ENCODE measurements at regions not wholly inside any gene's neighbourhood (a gene's known extent, or its start where the extent isn't known, plus 50 kb on each side); places are given as distances from the start of the nearest gene placed in this dataset.

- TF ChIP-seq CTCF (IDR thresholded peaks at IDR 0.05; ENCODE audit: insufficient read depth, low read length, poor library complexity, severe bottlenecking) = no peak
- Histone ChIP-seq H3K27me3 (replicated peaks; ENCODE audit: control insufficient read depth, insufficient read depth, low read length) (no peaks in the 10 kb centered on the region), H3K4me3 (replicated peaks; ENCODE audit: low read depth, low read length) (no peak overlapping the region), H3K36me3 (ENCODE audit: control insufficient read depth, insufficient read depth, low read length) (no peaks in the 10 kb centered on the region)
- DNase-seq (ENCODE audit: extremely low read depth, insufficient read length) = no peak
These were observed 246.8 kb downstream of the PTH2R start for GRCh38 chr2:208653383-208653782.

- no peak for TF ChIP-seq CTCF (IDR thresholded peaks at IDR 0.05; ENCODE audit: insufficient read depth, low read length, poor library complexity, severe bottlenecking)
- Histone ChIP-seq H3K36me3 (ENCODE audit: control insufficient read depth, insufficient read depth, low read length) (no peaks in the 10 kb centered on the region), H3K27me3 (replicated peaks; ENCODE audit: control insufficient read depth, insufficient read depth, low read length) (no peaks in the 10 kb centered on the region), H3K4me3 (replicated peaks; ENCODE audit: low read depth, low read length) (no peak overlapping the region)
- DNase-seq (ENCODE audit: extremely low read depth, insufficient read length) = no peak
These were observed 247.5 kb downstream of the PTH2R start for GRCh38 chr2:208654056-208654455.

GRCh38 chr2:208657468-208657867, 250.9 kb downstream of the PTH2R start:
- Histone ChIP-seq H3K36me3 (ENCODE audit: control insufficient read depth, insufficient read depth, low read length) (no peaks in the 10 kb centered on the region), H3K27me3 (replicated peaks; ENCODE audit: control insufficient read depth, insufficient read depth, low read length) (no peaks in the 10 kb centered on the region), H3K4me3 (replicated peaks; ENCODE audit: low read depth, low read length) (no peak overlapping the region)
- no peak for TF ChIP-seq CTCF (IDR thresholded peaks at IDR 0.05; ENCODE audit: insufficient read depth, low read length, poor library complexity, severe bottlenecking)
- no peak for DNase-seq (ENCODE audit: extremely low read depth, insufficient read length)

GRCh38 chr2:208669394-208669793, 262.8 kb downstream of the PTH2R start:
- no peak for DNase-seq (ENCODE audit: extremely low read depth, insufficient read length)
- no peak for TF ChIP-seq CTCF (IDR thresholded peaks at IDR 0.05; ENCODE audit: insufficient read depth, low read length, poor library complexity, severe bottlenecking)

GRCh38 chr2:208671284-208671683, 264.7 kb downstream of the PTH2R start:
- no peak for TF ChIP-seq CTCF (IDR thresholded peaks at IDR 0.05; ENCODE audit: insufficient read depth, low read length, poor library complexity, severe bottlenecking)
- no peaks in the 10 kb centered on the region for H3K36me3 ChIP-seq (ENCODE audit: control insufficient read depth, insufficient read depth, low read length)
- H3K27me3 ChIP-seq (replicated peaks; ENCODE audit: control insufficient read depth, insufficient read depth, low read length) = no peaks in the 10 kb centered on the region
- H3K4me3 ChIP-seq (replicated peaks; ENCODE audit: low read depth, low read length) = no peak overlapping the region
- DNase-seq (ENCODE audit: extremely low read depth, insufficient read length) = no peak

More at GRCh38 chr2:208669394-208669793, 262.8 kb downstream of the PTH2R start:
- Histone ChIP-seq H3K27me3 (replicated peaks; ENCODE audit: control insufficient read depth, insufficient read depth, low read length) (no peaks in the 10 kb centered on the region), H3K4me3 (replicated peaks; ENCODE audit: low read depth, low read length) (no peak overlapping the region), H3K36me3 (ENCODE audit: control insufficient read depth, insufficient read depth, low read length) (no peaks in the 10 kb centered on the region)
